ENCODE measurements at regions not wholly inside any gene's neighbourhood (a gene's known extent, or its start where the extent isn't known, plus 50 kb on each side); places are given as distances from the start of the nearest gene placed in this dataset.

- DNase-seq: peak; percentile 37
- no peaks in the 10 kb centered on the region for H3K36me3 ChIP-seq (replicated peaks; ENCODE audit: control insufficient read depth, insufficient read depth, low read length)
- no peaks in the 10 kb centered on the region for H3K27me3 ChIP-seq (ENCODE audit: control insufficient read depth, insufficient read depth, low read length)
- no peak overlapping the region for H3K4me3 ChIP-seq (ENCODE audit: insufficient read depth, low read depth, low read length)
These were observed 129.4 kb upstream of the GLI2 start for GRCh38 chr2:120606280-120606679.

- no peak overlapping the region for H3K4me3 ChIP-seq (ENCODE audit: insufficient read depth, low read depth, low read length)
- H3K27me3 ChIP-seq (ENCODE audit: control insufficient read depth, insufficient read depth, low read length): peaks cover 3% of the 10 kb centered on the region; the same call in 1 of the 2 replicates
- no peaks in the 10 kb centered on the region for H3K36me3 ChIP-seq (replicated peaks; ENCODE audit: control insufficient read depth, insufficient read depth, low read length)
- no peak for DNase-seq
These were observed 128.7 kb upstream of the GLI2 start for GRCh38 chr2:120606931-120607330.

- DNase-seq: no peak
- H3K27me3 ChIP-seq (ENCODE audit: control insufficient read depth, insufficient read depth, low read length): peaks cover 3% of the 10 kb centered on the region; the same call in 1 of the 2 replicates
These were observed 128.2 kb upstream of the GLI2 start for GRCh38 chr2:120607506-120607905.

GRCh38 chr2:120607996-120608395 lies 127.7 kb upstream of the GLI2 start:
- DNase-seq: no peak
- no peaks in the 10 kb centered on the region for H3K36me3 ChIP-seq (replicated peaks; ENCODE audit: control insufficient read depth, insufficient read depth, low read length)
- no peak overlapping the region for H3K4me3 ChIP-seq (ENCODE audit: insufficient read depth, low read depth, low read length)
- peaks cover 3% of the 10 kb centered on the region; the same call in 1 of the 2 replicates for H3K27me3 ChIP-seq (ENCODE audit: control insufficient read depth, insufficient read depth, low read length)

More at GRCh38 chr2:120607506-120607905, 128.2 kb upstream of the GLI2 start:
- no peak overlapping the region for H3K4me3 ChIP-seq (ENCODE audit: insufficient read depth, low read depth, low read length)
- no peaks in the 10 kb centered on the region for H3K36me3 ChIP-seq (replicated peaks; ENCODE audit: control insufficient read depth, insufficient read depth, low read length)

- peak; percentile 73 for DNase-seq
- Histone ChIP-seq H3K27me3 (ENCODE audit: control insufficient read depth, insufficient read depth, low read length) (peaks cover 3% of the 10 kb centered on the region; the same call in 1 of the 2 replicates), H3K4me3 (ENCODE audit: insufficient read depth, low read depth, low read length) (no peak overlapping the region), H3K36me3 (replicated peaks; ENCODE audit: control insufficient read depth, insufficient read depth, low read length) (no peaks in the 10 kb centered on the region)
These were observed 125.8 kb upstream of the GLI2 start for GRCh38 chr2:120609826-120610395.

GRCh38 chr2:120611016-120611415 lies 124.7 kb upstream of the GLI2 start:
- peaks cover 3% of the 10 kb centered on the region; the same call in 1 of the 2 replicates for H3K27me3 ChIP-seq (ENCODE audit: control insufficient read depth, insufficient read depth, low read length)
- H3K36me3 ChIP-seq (replicated peaks; ENCODE audit: control insufficient read depth, insufficient read depth, low read length): no peaks in the 10 kb centered on the region
- no peak overlapping the region for H3K4me3 ChIP-seq (ENCODE audit: insufficient read depth, low read depth, low read length)
- DNase-seq: no peak

- H3K36me3 ChIP-seq (replicated peaks; ENCODE audit: control insufficient read depth, insufficient read depth, low read length): no peaks in the 10 kb centered on the region
- peaks cover 3% of the 10 kb centered on the region; the same call in 1 of the 2 replicates for H3K27me3 ChIP-seq (ENCODE audit: control insufficient read depth, insufficient read depth, low read length)
- no peak overlapping the region for H3K4me3 ChIP-seq (ENCODE audit: insufficient read depth, low read depth, low read length)
- no peak for DNase-seq
These were observed 123.7 kb upstream of the GLI2 start for GRCh38 chr2:120611961-120612360.

GRCh38 chr2:120612471-120612870 lies 123.2 kb upstream of the GLI2 start:
- Histone ChIP-seq H3K27me3 (ENCODE audit: control insufficient read depth, insufficient read depth, low read length) (peaks cover 3% of the 10 kb centered on the region; the same call in 1 of the 2 replicates), H3K4me3 (ENCODE audit: insufficient read depth, low read depth, low read length) (no peak overlapping the region), H3K36me3 (replicated peaks; ENCODE audit: control insufficient read depth, insufficient read depth, low read length) (no peaks in the 10 kb centered on the region)
- DNase-seq: no peak

- Histone ChIP-seq H3K27me3 (ENCODE audit: control insufficient read depth, insufficient read depth, low read length) (peaks cover 3% of the 10 kb centered on the region; the same call in 1 of the 2 replicates), H3K36me3 (replicated peaks; ENCODE audit: control insufficient read depth, insufficient read depth, low read length) (no peaks in the 10 kb centered on the region), H3K4me3 (ENCODE audit: insufficient read depth, low read depth, low read length) (no peak overlapping the region)
- no peak for DNase-seq
These were observed 122.7 kb upstream of the GLI2 start for GRCh38 chr2:120612931-120613330.

- Histone ChIP-seq H3K27me3 (ENCODE audit: control insufficient read depth, insufficient read depth, low read length) (peaks cover 3% of the 10 kb centered on the region; the same call in 1 of the 2 replicates), H3K36me3 (replicated peaks; ENCODE audit: control insufficient read depth, insufficient read depth, low read length) (no peaks in the 10 kb centered on the region), H3K4me3 (ENCODE audit: insufficient read depth, low read depth, low read length) (no peak overlapping the region)
- no peak for DNase-seq
These were observed 121.7 kb upstream of the GLI2 start for GRCh38 chr2:120613742-120614571.

GRCh38 chr2:120614901-120615300 lies 120.8 kb upstream of the GLI2 start:
- Histone ChIP-seq H3K36me3 (replicated peaks; ENCODE audit: control insufficient read depth, insufficient read depth, low read length) (no peaks in the 10 kb centered on the region), H3K4me3 (ENCODE audit: insufficient read depth, low read depth, low read length) (no peak overlapping the region), H3K27me3 (ENCODE audit: control insufficient read depth, insufficient read depth, low read length) (peaks cover 3% of the 10 kb centered on the region; the same call in 1 of the 2 replicates)
- DNase-seq: no peak

GRCh38 chr2:120616261-120616660 lies 119.4 kb upstream of the GLI2 start:
- no peak for DNase-seq
- no peaks in the 10 kb centered on the region for H3K36me3 ChIP-seq (replicated peaks; ENCODE audit: control insufficient read depth, insufficient read depth, low read length)
- H3K4me3 ChIP-seq (ENCODE audit: insufficient read depth, low read depth, low read length): no peak overlapping the region
- peaks cover 3% of the 10 kb centered on the region; the same call in 1 of the 2 replicates for H3K27me3 ChIP-seq (ENCODE audit: control insufficient read depth, insufficient read depth, low read length)

GRCh38 chr2:120617055-120617454 lies 118.6 kb upstream of the GLI2 start:
- Histone ChIP-seq H3K4me3 (ENCODE audit: insufficient read depth, low read depth, low read length) (no peak overlapping the region), H3K27me3 (ENCODE audit: control insufficient read depth, insufficient read depth, low read length) (no peaks in the 10 kb centered on the region), H3K36me3 (replicated peaks; ENCODE audit: control insufficient read depth, insufficient read depth, low read length) (no peaks in the 10 kb centered on the region)
- DNase-seq: no peak

GRCh38 chr2:120618830-120619229 lies 116.8 kb upstream of the GLI2 start:
- Histone ChIP-seq H3K36me3 (replicated peaks; ENCODE audit: control insufficient read depth, insufficient read depth, low read length) (no peaks in the 10 kb centered on the region), H3K27me3 (ENCODE audit: control insufficient read depth, insufficient read depth, low read length) (no peaks in the 10 kb centered on the region), H3K4me3 (ENCODE audit: insufficient read depth, low read depth, low read length) (no peak overlapping the region)
- DNase-seq: no peak

GRCh38 chr2:120619579-120619978 lies 116.1 kb upstream of the GLI2 start:
- no peaks in the 10 kb centered on the region for H3K27me3 ChIP-seq (ENCODE audit: control insufficient read depth, insufficient read depth, low read length)
- DNase-seq: no peak

More at GRCh38 chr2:120619579-120619978, 116.1 kb upstream of the GLI2 start:
- no peak overlapping the region for H3K4me3 ChIP-seq (ENCODE audit: insufficient read depth, low read depth, low read length)
- H3K36me3 ChIP-seq (replicated peaks; ENCODE audit: control insufficient read depth, insufficient read depth, low read length): no peaks in the 10 kb centered on the region

Measured in H7 (cell line).